ENCODE measurements at regions not wholly inside any gene's neighbourhood (a gene's known extent, or its start where the extent isn't known, plus 50 kb on each side); places are given as distances from the start of the nearest gene placed in this dataset.

DNA sequence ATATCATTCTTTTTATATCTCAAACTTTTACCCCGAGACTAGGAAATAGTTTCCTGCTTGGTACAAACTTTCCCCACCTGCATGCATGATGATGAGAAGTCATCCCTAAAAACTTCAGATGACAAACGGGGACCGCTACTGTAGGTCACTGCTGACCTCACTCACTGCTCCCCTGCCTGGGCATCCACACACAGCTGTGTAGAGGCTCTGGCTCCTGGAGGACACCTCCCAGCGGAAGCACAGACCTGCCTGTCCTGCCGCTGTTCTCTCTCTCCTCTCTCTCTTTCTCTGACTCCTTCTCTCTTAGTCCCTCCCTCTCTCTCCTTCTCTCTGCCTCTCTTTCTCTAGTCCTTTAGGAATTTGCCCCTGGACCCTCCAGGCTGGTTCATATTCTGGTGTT lies 202.9 kb upstream of the PITRM1 start:
- TF ChIP-seq, protein P1, sequence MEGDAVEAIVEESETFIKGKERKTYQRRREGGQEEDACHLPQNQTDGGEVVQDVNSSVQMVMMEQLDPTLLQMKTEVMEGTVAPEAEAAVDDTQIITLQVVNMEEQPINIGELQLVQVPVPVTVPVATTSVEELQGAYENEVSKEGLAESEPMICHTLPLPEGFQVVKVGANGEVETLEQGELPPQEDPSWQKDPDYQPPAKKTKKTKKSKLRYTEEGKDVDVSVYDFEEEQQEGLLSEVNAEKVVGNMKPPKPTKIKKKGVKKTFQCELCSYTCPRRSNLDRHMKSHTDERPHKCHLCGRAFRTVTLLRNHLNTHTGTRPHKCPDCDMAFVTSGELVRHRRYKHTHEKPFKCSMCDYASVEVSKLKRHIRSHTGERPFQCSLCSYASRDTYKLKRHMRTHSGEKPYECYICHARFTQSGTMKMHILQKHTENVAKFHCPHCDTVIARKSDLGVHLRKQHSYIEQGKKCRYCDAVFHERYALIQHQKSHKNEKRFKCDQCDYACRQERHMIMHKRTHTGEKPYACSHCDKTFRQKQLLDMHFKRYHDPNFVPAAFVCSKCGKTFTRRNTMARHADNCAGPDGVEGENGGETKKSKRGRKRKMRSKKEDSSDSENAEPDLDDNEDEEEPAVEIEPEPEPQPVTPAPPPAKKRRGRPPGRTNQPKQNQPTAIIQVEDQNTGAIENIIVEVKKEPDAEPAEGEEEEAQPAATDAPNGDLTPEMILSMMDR (conservative IDR thresholded peaks at IDR 0.05; ENCODE audit: low read depth, low read length): no peak
- no peak for TF ChIP-seq POLR2A (IDR thresholded peaks at IDR 0.05; ENCODE audit: low read depth, low read length)
